GM12878 (cell line): ENCODE measurements at regions not wholly inside any gene's neighbourhood (a gene's known extent, or its start where the extent isn't known, plus 50 kb on each side); places are given as distances from the start of the nearest gene placed in this dataset.
"Not testable (repeated sequence)": the region's sequence is repeated elsewhere in the genome, so short reads cannot be mapped to it uniquely, and the experiment has no call there.

Experiments
- ATAC-seq: fragments of 200-7000 bp; cut with Tn5 transposase; 3 replicates; pipeline ENCODE4 v1.9.1; 2020; ENCODE audit warnings: mild to moderate bottlenecking, moderate library complexity
- BruUV-seq: library from RNA; stranded (reverse); fragments of 400-500 nt; replicated peaks from 2 replicates; lab custom pipeline; 2021; lab: Mats Ljungman, UMichigan
- CTCF ChIA-PET: fragments of 300-600 bp; sonication (Branson Sonifier 250); formaldehyde crosslinking; extraction: SDS; loops from one replicate; lab custom pipeline; 2021; ENCODE audit warnings: inconsistent platforms; lab: Yijun Ruan, JAX
- POLR2A ChIA-PET: fragments of 350-600 bp; formaldehyde crosslinking; extraction: SDS; loops from one replicate; lab custom pipeline; 2021; ENCODE audit warnings: inconsistent platforms; lab: Charles Lee
- RAD21 ChIA-PET: fragments of 300-600 bp; sonication (Branson Sonifier 250); formaldehyde crosslinking; loops from one replicate; lab custom pipeline; 2023; ENCODE audit warnings: antibody characterized with exemption; ENCODE audit not compliant: unreplicated experiment; lab: Charles Lee
- SMC1A ChIA-PET: fragments of 300-600 bp; sonication (Branson Sonifier 250); formaldehyde crosslinking; loops from one replicate; lab custom pipeline; 2023; ENCODE audit not compliant: unreplicated experiment, uncharacterized antibody; lab: Charles Lee
- DNase-seq: peaks from one replicate; pipeline ENCODE4 v3.0.0-alpha.2; 2011; ENCODE audit warnings: low read depth, low spot score
- FAIRE-seq: peaks from 3 replicates; lab custom pipeline; 2011; peaks lifted over from hg19 to GRCh38; lab: Jason Lieb, UNC
- H2AFZ ChIP-seq: 2 replicates; pipeline ENCODE4 v1.6.0; 2011; ENCODE audit warnings: low read depth, low read length, control low read depth; ENCODE audit not compliant: control insufficient read depth
- H3K27ac ChIP-seq: 2 replicates; pipeline ENCODE4 v1.5.1; 2011; ENCODE audit warnings: control low read depth; ENCODE audit not compliant: control insufficient read depth, insufficient read depth
- H3K27me3 ChIP-seq, 2 experiments: replicated peaks in 1 of 2; 2 replicates each; pipeline versions ENCODE4 v1.6.0 to v1.6.1; 2011; ENCODE audit warnings: low read length in 1 of 2; ENCODE audit not compliant: control insufficient read depth in 2 of 2, insufficient read depth in 2 of 2
- H3K36me3 ChIP-seq, 2 experiments: 2 replicates each; pipeline ENCODE4 v1.5.1; 2011; ENCODE audit warnings: low read length in 1 of 2; ENCODE audit not compliant: control insufficient read depth in 2 of 2, insufficient read depth in 2 of 2
- H3K4me1 ChIP-seq: 2 replicates; pipeline ENCODE4 v1.6.1; 2011; ENCODE audit warnings: mild to moderate bottlenecking, low read length, moderate library complexity, mixed read lengths; ENCODE audit not compliant: control insufficient read depth, insufficient read depth
- H3K4me2 ChIP-seq: 2 replicates; pipeline ENCODE4 v1.6.0; 2011; ENCODE audit warnings: control low read depth; ENCODE audit not compliant: control insufficient read depth, insufficient read depth
- H3K4me3 ChIP-seq: fragments of 200-600 bp; sonication (generic); 2 replicates; pipeline ENCODE4 v1.5.1; 2016
- H3K79me2 ChIP-seq: 2 replicates; pipeline ENCODE4 v1.6.0; 2011; ENCODE audit warnings: low read length; ENCODE audit not compliant: control insufficient read depth, insufficient read depth
- H3K9ac ChIP-seq: 2 replicates; pipeline ENCODE4 v1.8.0; 2011; ENCODE audit warnings: low read length, control low read depth, mixed read lengths; ENCODE audit not compliant: control insufficient read depth, insufficient read depth
- H3K9me3 ChIP-seq: replicated peaks from 3 replicates; pipeline ENCODE4 v1.5.1; 2011; ENCODE audit warnings: mild to moderate bottlenecking, low read length; ENCODE audit not compliant: control insufficient read depth, insufficient read depth
- H4K20me1 ChIP-seq: 2 replicates; pipeline ENCODE4 v1.6.0; 2011; ENCODE audit not compliant: control insufficient read depth, insufficient read depth
- JUND ChIP-seq: IDR thresholded peaks from 2 replicates; pipeline ENCODE4 v1.6.1; 2012; ENCODE audit warnings: low read depth, mild to moderate bottlenecking, low read length, improper control_type of control experiment, moderate library complexity
- LARP7 ChIP-seq: fragments of 450-650 bp; IDR thresholded peaks from 2 replicates; pipeline ENCODE4 v1.6.1; 2017; ENCODE audit warnings: mild to moderate bottlenecking
- MEF2B ChIP-seq: fragments of 450-650 bp; IDR thresholded peaks from 2 replicates; pipeline ENCODE4 v1.6.1; 2018; ENCODE audit warnings: mild to moderate bottlenecking, moderate library complexity; ENCODE audit not compliant: partially characterized antibody, poor library complexity, severe bottlenecking
- SIN3A ChIP-seq: IDR thresholded peaks from 2 replicates; pipeline ENCODE4 v1.6.1; 2012; ENCODE audit warnings: low read depth, low read length, improper control_type of control experiment
- SP1 ChIP-seq: IDR thresholded peaks from one replicate; pipeline ENCODE4 v1.6.1; 2011; ENCODE audit warnings: low read depth, low read length
- TCF12 ChIP-seq: IDR thresholded peaks from 2 replicates; pipeline ENCODE4 v1.6.1; 2011; ENCODE audit warnings: low read depth, mild to moderate bottlenecking, low read length
- USF1 ChIP-seq: IDR thresholded peaks from 2 replicates; pipeline ENCODE4 v1.6.1; 2011; ENCODE audit warnings: borderline replicate concordance, low read depth, mild to moderate bottlenecking, moderate library complexity, mixed read lengths, low read length; ENCODE audit not compliant: insufficient read depth; ENCODE audit errors: extremely low read length
- WRNIP1 ChIP-seq: IDR thresholded peaks from 2 replicates; pipeline ENCODE4 v1.6.1; 2011; ENCODE audit warnings: low read depth, low read length, improper control_type of control experiment, borderline replicate concordance
- ZNF687 ChIP-seq: fragments of 450-650 bp; IDR thresholded peaks from 2 replicates; pipeline ENCODE4 v1.6.1; 2017; ENCODE audit warnings: mild to moderate bottlenecking, moderate library complexity
- WGBS: methylation state at CpG from one replicate; pipeline ENCODE4 v1.1.6; 2016; ENCODE audit warnings: low lambda C conversion rate; ENCODE audit not compliant: insufficient replicate concordance, insufficient coverage; ENCODE audit errors: missing lambda C conversion rate; 5-methylcytosine and 5-hydroxymethylcytosine counted together
- in situ Hi-C: fragments of 300-500 bp; cut with MboI; formaldehyde crosslinking; loops from 9 replicates; pipeline ENCODE4 v1.14.3; 2018; ENCODE audit warnings: mixed read lengths
- intact Hi-C: fragments of 100-400 bp; cut with micrococcal nuclease; formaldehyde crosslinking; loops from one replicate; pipeline ENCODE4 v1.14.2; 2022; ENCODE audit not compliant: unreplicated experiment

DNA sequence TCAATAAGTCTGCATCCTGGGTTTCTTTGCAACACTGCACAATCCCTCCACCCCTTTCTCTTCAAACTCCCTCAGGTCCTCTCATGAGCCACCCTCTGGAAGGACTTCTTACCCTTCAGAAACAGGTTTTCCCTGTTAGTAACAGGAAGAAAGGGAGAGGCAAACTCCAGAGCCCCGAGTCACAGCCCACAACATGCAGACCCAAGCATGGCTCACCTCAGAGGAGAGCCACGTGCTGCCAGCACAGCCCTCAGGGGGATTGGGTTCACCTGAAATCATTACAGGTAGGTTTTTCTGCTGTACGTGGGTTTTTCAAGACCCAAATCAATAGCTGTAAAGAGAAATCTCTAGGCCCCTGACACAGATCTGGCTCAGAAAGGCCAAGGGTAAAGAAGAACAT, 359.7 kb upstream of the ATP10A start (continued):
- no peak for TF ChIP-seq LARP7
- no peak for TF ChIP-seq WRNIP1

GRCh38 chr15:26217043-26217442, 353.9 kb upstream of the ATP10A start:
- RAD21 ChIA-PET, BruUV-seq, H4K20me1 ChIP-seq, H3K9me3 ChIP-seq, CTCF ChIA-PET, FAIRE-seq, POLR2A ChIA-PET, H2AFZ ChIP-seq, H3K27ac ChIP-seq, H3K4me3 ChIP-seq, H3K9ac ChIP-seq, H3K4me2 ChIP-seq, DNase-seq, intact Hi-C loops, H3K36me3 ChIP-seq, H3K4me1 ChIP-seq, H3K79me2 ChIP-seq, ATAC-seq, SMC1A ChIA-PET, H3K27me3 ChIP-seq: not testable (repeated sequence)
- in situ Hi-C loops, result loop anchor here (25.0 kb wide), 4 partner anchors 280 to 655 kb away; no protein-coding TSS in a partner anchor
- 71% methylated on average over 1 of the region's 2 CpGs for WGBS

DNA sequence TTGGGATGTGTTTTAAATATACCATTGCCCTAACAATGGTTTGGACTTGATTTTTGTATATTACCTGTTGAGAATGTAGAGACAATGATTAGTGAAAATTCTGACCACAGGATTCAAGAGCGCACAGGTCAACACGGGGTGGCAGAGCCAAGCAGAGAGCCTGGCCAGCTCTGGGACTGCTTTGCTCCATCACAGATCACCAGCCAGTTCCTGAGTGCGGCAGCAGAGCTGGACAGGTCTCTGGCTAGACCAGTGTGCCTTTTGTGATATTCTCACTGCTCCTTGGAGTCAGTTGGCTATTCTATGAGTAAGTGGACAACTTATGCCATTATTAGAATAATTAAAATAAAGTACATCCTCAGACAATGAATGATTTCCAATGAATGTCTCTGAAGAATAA, 351.2 kb upstream of the ATP10A start:
- Histone ChIP-seq H3K9ac (no peak overlapping the region), H3K27me3 (no peaks in the 10 kb centered on the region), H3K4me2 (no peak overlapping the region), H2AFZ (no peak overlapping the region), H3K27ac (no peak overlapping the region), H3K4me1 (no peaks in the 10 kb centered on the region), H3K79me2 (no peaks in the 10 kb centered on the region), H3K9me3 (no peaks in the 10 kb centered on the region), H4K20me1 (no peaks in the 10 kb centered on the region), H3K4me3 (no peak overlapping the region), H3K36me3 (no peaks in the 10 kb centered on the region)
- in situ Hi-C loops (loop anchor here (25.0 kb wide), 4 partner anchors 277 to 652 kb away; no protein-coding TSS in a partner anchor), intact Hi-C loops (no loop called here)
- FAIRE-seq (no peak), ATAC-seq (no peak), DNase-seq (no peak)
- POLR2A ChIA-PET, result no interaction called here
- CTCF ChIA-PET, result no interaction called here
- no TSS peak for BruUV-seq
- SMC1A ChIA-PET, result no interaction called here
- RAD21 ChIA-PET, result no interaction called here
- WGBS, result 31% methylated on average over 3 of the region's 3 CpGs
- TF ChIP-seq TCF12, result no peak
- TF ChIP-seq SP1, result no peak
- TF ChIP-seq ZNF687, result no peak
- TF ChIP-seq SIN3A, result no peak
- no peak for TF ChIP-seq MEF2B
- no peak for TF ChIP-seq USF1
- TF ChIP-seq JUND, result no peak
